AG09309 (cell line): ENCODE measurements at regions not wholly inside any gene's neighbourhood (a gene's known extent, or its start where the extent isn't known, plus 50 kb on each side); places are given as distances from the start of the nearest gene placed in this dataset.

Experiments
- DNase-seq: peaks from one replicate; pipeline ENCODE4 v3.0.0-alpha.2; 2010; ENCODE audit warnings: low read depth
- H3K4me3 ChIP-seq: 2 replicates; pipeline ENCODE4 v1.5.1; 2011; ENCODE audit warnings: mild to moderate bottlenecking, low read depth, low read length, moderate library complexity; ENCODE audit not compliant: control insufficient read depth
- TF ChIP-seq, protein P1 (sequence below): IDR thresholded peaks from 2 replicates; pipeline ENCODE4 v1.5.1; 2011; ENCODE audit warnings: mild to moderate bottlenecking, low read depth, low read length, inconsistent platforms; ENCODE audit not compliant: insufficient read depth, control insufficient read depth; ENCODE audit errors: missing control alignments

DNA sequence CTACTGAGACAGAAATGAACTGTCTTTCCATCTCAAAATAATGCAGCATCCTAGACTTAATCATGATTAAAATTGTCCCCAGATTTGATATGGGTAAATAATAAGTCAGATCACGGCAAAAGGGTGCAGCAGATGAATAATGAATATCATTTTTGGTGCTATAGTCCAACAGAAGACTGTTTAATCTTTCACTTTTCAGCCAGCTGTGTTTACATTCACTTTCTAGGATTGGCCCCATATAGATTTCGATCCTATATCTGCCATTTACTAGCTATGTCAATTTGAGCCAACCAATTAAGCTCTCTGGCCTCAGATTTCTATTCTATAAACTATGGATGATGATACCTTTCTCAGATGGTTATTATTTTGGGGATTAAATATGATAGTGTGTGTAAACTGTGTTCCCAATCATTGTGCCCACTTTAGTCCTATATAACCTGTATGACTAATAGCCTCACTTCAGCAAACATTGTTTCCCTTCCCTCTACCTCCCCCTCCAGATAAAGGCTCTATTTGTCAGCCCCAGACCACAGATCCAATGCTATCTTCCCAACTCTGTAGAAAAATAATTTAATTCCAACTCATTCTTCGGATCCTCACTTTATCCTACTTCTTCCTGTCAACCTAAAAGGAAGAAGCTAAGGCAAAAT is 53.6 kb upstream of the NT5E start:
- no peak overlapping the region for H3K4me3 ChIP-seq
- DNase-seq: no peak
- TF ChIP-seq, protein P1, sequence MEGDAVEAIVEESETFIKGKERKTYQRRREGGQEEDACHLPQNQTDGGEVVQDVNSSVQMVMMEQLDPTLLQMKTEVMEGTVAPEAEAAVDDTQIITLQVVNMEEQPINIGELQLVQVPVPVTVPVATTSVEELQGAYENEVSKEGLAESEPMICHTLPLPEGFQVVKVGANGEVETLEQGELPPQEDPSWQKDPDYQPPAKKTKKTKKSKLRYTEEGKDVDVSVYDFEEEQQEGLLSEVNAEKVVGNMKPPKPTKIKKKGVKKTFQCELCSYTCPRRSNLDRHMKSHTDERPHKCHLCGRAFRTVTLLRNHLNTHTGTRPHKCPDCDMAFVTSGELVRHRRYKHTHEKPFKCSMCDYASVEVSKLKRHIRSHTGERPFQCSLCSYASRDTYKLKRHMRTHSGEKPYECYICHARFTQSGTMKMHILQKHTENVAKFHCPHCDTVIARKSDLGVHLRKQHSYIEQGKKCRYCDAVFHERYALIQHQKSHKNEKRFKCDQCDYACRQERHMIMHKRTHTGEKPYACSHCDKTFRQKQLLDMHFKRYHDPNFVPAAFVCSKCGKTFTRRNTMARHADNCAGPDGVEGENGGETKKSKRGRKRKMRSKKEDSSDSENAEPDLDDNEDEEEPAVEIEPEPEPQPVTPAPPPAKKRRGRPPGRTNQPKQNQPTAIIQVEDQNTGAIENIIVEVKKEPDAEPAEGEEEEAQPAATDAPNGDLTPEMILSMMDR: no peak

DNA sequence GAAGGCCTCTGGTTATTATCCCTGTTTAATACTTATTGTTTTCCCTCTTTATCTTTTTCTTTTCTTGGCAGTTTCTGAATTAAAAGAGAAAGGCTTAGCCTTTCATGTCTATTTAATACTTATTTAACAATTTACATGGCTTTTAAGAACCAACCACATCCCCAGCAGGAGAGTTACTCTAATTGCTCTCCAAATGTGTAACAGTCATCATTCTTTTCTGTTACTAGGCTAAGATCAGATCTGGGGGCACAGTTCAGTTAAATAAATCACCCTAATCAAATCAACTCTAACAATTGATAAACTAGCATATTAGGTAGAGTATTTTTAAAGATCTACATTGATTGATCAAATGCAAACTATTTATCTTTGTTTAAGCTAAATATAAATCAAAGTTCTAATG is 54.1 kb upstream of the NT5E start:
- no peak overlapping the region for H3K4me3 ChIP-seq
- TF ChIP-seq, protein P1: no peak
- DNase-seq: no peak

DNA sequence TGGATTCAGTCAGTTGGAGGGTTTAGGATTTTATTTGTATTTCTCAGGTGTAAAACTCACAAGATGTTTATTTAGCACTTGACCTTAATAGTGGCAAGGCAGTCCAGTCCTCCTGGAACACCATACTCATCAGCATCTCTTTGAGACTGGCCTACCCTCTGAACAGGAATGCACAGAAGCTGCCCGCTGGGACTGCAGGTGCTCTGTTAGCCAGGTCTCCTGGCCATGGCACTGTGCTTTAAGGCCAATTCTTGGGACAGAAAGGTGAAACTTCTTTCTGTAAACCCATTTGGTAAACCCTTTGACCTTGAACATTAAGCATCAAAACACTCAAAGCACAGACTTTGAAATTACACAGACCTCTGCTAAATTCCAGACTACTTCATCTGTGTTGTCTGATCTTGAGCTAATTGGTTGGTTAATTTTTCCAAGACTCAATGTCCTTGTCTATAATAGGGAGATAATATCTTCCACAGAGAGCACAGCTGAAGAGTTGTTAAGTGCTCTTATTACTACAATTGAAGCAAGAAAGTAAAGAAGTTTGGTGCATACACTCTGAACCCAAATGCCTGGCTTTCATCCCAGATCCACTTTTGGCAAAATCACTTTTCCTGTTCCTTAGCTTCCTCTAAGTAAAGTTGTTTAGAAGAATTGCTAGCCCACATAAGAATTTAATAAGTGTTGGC is 54.9 kb upstream of the NT5E start:
- TF ChIP-seq, protein P1: no peak
- DNase-seq: no peak
- no peak overlapping the region for H3K4me3 ChIP-seq

DNA sequence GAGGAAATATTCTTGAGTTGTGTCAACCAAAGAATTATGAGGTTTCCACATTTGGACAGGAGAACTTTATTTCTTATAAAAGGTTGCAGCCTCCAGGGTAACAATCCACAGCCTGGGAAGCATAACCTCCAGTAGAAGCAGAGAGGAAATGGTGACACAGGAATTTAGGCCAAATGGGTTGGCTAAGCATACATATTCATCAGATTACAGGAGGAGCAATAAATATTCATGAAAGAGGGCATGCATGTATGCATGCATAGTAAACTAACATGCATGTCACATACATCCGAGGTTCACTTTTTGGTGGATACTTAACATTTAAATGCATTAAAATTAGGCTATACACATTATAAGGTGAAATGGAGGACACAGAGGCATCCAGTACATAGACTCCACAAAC is 55.7 kb upstream of the NT5E start:
- H3K4me3 ChIP-seq: no peak overlapping the region
- TF ChIP-seq, protein P1: no peak
- DNase-seq: no peak

DNA sequence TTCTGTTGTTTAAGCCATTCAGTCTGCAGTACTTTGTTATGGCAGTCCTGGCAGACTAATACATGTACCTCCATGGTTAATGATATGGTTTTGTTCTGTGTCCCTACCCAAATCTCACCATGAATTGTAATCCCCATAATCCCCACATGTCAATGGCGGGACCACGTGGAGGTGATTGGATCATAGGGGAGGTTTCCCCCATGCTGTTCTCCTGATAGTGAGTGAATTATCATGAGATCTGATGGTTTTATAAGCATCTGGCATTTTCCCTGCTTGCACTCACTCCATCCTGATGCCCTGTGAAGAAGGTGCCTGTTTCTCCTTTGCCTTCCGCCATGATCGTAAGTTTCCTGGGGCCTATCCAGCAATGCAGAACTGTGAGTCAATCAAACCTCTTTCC is 57.5 kb upstream of the NT5E start:
- TF ChIP-seq, protein P1: no peak
- no peak for DNase-seq
- H3K4me3 ChIP-seq: no peak overlapping the region

DNA sequence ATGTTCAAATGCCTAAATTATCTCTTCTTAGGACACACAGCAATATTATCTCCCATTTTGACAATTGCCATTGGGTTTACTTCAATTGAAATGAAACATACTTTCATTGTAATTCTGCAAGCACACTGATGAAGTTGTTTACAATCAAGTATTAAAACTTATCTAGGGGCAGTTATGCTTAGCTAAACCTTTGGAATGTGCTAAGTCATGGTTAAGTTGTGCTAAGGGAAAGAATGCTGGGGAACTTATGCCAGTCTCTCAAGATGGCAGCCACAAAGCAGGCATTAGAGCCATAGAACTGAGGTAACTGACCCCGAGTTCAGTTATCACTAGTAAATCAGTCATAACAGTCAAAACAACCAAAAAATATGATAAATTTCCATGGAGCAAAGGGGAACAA is 59.1 kb upstream of the NT5E start:
- no peak for DNase-seq
- H3K4me3 ChIP-seq: no peak overlapping the region
- TF ChIP-seq, protein P1: no peak

DNA sequence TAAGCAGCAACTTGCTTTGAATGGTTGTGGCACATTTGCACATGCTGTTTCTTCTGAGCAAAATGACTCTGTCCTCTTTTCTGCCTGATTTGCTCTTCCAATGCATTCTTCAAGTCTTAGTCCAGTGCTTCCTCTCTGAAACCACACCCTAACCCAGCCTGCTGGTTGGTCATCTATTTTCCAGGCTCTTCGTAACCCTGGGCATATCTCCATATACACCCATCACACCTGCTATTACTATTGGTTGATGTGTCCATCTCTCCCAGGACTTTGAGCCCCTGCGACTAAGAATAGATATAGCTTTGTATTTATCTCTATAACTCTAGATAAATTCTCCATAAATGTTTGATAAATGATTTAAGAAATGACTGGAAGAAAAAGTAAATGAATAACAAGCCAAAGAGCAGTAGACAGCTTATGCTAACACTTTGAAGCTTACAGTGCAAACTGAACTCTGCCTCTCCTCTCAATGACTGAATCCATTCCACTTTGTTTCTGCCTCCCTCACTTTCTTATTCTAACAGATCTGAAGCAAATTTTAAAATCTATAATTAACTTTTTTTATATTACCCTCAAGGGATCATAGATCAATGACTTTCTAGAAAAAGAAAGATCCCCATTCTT is 59.7 kb upstream of the NT5E start:
- TF ChIP-seq, protein P1: no peak
- no peak overlapping the region for H3K4me3 ChIP-seq
- no peak for DNase-seq
